Ovary (tissue), 3 donors: ENCODE measurements at regions not wholly inside any gene's neighbourhood (a gene's known extent, or its start where the extent isn't known, plus 50 kb on each side); places are given as distances from the start of the nearest gene placed in this dataset.

ENCODE experiments used
- EP300 ChIP-seq: sonication (generic); formaldehyde crosslinking; IDR thresholded peaks from one replicate; pipeline ENCODE4 v1.6.1; 2017; ENCODE audit warnings: antibody characterized with exemption
- POLR2A ChIP-seq: fragments of 450-650 bp; IDR thresholded peaks from one replicate; pipeline ENCODE4 v1.6.1; 2017; ENCODE audit warnings: antibody characterized with exemption, mild to moderate bottlenecking, moderate library complexity
- TF ChIP-seq, protein P1 (sequence below), 3 donors: fragments of 450-650 bp in 2 of 3; fragments of 200-600 bp in 1 of 3; IDR thresholded peaks; one replicate each; pipeline versions ENCODE4 v1.5.1 to v1.8.0; 2016 to 2022; ENCODE audit warnings: antibody characterized with exemption in 3 of 3, mild to moderate bottlenecking in 1 of 3
- donor health status: DM: no; HTN: no; CAD: no.

- TF ChIP-seq, protein P1, sequence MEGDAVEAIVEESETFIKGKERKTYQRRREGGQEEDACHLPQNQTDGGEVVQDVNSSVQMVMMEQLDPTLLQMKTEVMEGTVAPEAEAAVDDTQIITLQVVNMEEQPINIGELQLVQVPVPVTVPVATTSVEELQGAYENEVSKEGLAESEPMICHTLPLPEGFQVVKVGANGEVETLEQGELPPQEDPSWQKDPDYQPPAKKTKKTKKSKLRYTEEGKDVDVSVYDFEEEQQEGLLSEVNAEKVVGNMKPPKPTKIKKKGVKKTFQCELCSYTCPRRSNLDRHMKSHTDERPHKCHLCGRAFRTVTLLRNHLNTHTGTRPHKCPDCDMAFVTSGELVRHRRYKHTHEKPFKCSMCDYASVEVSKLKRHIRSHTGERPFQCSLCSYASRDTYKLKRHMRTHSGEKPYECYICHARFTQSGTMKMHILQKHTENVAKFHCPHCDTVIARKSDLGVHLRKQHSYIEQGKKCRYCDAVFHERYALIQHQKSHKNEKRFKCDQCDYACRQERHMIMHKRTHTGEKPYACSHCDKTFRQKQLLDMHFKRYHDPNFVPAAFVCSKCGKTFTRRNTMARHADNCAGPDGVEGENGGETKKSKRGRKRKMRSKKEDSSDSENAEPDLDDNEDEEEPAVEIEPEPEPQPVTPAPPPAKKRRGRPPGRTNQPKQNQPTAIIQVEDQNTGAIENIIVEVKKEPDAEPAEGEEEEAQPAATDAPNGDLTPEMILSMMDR (IDR thresholded peaks at IDR 0.05), result no peak
- TF ChIP-seq POLR2A (no peak), EP300 (no peak)
These were observed 164.6 kb downstream of the TM2D1 start for GRCh38 chr1:61560385-61560784.
